PC-9 (cell line): ENCODE measurements at regions not wholly inside any gene's neighbourhood (a gene's known extent, or its start where the extent isn't known, plus 50 kb on each side); places are given as distances from the start of the nearest gene placed in this dataset.

ENCODE experiments used
- CTCF ChIP-seq: fragments of 200-600 bp; sonication (generic); conservative IDR thresholded peaks from 2 replicates; pipeline ENCODE4 v1.6.1; 2017; ENCODE audit warnings: mixed run types, antibody characterized with exemption, mild to moderate bottlenecking, moderate library complexity
- EZH2 ChIP-seq: fragments of 200-600 bp; sonication (generic); IDR thresholded peaks from 2 replicates; pipeline ENCODE4 v1.8.0; 2017; ENCODE audit warnings: antibody characterized with exemption, low read depth

GRCh38 chr1:212190169-212190568 is 95.0 kb upstream of the PPP2R5A start:
- TF ChIP-seq CTCF (no peak), EZH2 (no peak)
